HPDE6-E6E7 (cell line): ENCODE measurements at regions not wholly inside any gene's neighbourhood (a gene's known extent, or its start where the extent isn't known, plus 50 kb on each side); places are given as distances from the start of the nearest gene placed in this dataset.

Experiments used
- DNase-seq: peaks from one replicate; pipeline ENCODE4 v3.0.0; 2011; ENCODE audit warnings: missing footprints; ENCODE audit errors: extremely low spot score

DNA sequence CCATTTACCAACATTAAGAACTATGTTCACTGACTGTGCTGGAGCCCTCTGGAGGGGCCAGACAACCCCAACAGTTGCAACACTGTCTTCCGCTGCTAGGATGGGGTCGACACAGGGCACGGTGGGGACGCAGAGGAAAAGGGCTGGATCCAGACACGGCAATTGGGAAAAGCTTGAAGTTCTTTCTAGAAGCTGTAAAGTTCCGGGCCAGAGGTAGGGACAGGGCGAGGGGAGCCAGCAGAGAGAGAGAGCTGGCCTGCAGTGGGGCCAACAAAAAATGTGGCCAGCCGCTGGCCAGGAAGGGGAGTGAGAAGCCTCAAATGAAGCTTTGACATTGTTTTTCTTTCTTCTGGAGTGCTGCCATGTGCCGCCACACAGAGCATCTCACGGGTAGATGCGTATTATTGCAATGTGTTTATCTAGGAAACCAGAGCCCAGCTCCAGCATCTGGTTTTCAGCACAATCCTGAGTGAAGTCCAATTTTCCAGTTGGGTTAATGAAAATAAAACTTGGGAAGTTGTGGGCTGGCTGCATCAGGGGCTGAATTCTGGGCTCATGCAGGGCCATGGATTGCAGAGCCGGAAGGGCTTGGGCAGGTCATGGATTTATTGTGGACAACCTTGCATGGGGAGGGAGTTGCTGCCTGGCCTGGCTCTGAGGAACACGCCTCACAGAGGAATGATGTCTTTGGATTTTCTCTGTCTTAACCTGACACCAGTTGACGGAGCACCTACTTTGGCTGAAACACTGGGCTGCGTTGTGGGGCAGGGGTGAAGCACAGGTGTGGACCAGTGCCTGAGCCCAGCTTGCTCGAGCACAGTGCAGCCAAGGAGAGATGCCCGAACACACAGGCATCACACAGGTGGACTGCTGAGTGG lies 67.6 kb upstream of the AMPD3 start:
- DNase-seq, result no peak

DNA sequence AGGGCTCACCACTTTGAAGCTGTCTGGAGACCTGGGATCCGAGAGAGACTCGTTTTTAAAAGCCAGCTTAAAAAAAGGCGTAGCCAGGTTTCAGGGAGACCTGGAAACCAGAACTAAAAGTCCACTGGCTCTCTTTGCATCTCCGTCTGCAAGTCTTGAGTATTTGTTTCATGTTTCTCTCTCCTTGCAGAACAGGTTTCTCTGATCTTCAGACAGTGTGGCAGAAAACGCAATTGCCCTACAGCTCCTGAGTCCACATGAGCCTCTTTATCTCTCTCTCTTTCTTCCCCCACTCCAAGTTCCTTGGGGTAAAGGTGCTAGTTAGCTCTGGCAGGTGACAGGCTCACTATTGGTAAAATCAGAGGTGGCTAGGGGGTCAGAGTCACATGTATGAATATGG lies 67.0 kb upstream of the AMPD3 start:
- DNase-seq, result no peak

DNA sequence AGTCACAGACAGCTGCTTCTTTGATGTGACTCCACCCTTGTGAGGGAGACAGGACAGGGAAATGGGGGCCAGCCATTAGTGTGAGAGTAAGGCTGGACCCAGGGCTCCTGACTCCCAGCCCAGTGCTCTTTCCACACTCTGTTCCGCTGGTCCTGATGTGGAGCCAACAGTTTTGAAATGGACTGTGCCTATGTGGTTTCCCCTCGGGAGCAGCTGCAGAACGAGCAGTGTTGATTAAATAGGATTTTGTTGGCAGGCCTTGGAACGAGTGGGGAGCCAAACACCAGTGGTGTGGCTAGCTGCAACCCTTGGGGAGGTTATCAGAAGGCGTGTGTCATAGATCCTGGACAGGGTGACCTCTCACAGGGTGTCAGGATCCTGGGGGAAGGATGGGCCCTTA lies 66.5 kb upstream of the AMPD3 start:
- no peak for DNase-seq

DNA sequence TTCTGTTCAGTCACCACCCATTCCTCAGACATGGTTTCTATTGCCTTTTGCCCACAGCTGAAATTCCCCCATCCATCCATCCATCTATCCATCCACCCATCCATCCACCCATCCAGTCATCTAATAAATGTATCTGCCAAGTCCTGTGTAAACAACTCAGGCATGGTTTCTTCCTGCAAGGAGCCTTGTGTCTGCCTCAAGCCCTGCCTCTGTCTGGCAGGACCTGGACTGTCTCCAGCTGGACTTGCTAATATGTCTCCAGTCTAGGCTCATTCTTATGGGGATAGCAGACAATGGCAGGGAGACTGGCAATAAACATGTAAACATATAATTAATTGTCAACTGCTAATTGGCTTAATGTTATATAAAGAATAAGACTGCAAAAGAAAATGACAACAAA lies 64.7 kb upstream of the AMPD3 start:
- DNase-seq, result no peak

DNA sequence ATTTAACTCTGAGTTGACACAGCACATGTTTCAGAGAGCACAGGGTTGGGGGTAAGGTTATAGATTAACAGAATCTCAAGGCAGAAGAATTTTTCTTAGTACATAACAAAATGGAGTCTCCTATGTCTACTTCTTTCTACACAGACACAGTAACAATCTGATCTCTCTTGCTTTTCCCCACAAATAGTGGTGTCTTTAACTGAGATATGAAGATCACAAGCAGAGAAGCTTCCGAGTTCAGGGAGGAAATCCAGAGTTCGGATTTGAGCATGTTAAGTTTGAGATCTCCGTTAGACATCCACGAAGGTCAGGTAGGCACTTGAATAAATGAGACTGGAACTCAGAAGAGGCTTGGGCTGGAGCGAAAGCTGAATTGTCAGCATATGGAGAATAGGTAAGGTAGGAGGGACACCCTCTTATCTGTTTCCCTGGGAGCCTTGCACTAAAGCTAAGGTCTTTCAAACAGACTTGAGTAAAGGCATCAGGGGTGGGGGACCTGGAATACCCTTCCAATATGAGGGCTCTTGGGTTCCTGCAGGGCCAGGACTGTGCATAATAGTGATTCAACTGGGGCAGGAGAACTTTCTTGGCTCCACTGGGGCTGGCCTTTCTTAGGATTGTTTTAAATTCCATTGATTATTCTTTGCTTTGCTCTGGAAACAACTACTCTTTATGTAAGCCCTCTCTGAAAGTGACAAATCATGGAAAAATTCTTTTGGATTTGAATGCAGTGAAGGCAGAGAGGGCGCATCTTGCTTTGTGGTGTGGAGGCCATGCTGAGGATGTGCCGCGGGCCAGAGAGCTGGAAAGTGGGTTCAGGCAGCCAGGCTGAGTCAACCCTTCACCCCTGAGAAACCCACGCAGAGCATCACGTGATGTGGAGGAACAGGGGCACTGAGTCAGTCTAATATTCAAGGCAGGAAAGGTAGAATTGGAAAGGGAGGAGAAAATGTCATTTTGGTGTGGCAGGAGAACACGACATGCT lies 62.7 kb upstream of the AMPD3 start:
- no peak for DNase-seq

DNA sequence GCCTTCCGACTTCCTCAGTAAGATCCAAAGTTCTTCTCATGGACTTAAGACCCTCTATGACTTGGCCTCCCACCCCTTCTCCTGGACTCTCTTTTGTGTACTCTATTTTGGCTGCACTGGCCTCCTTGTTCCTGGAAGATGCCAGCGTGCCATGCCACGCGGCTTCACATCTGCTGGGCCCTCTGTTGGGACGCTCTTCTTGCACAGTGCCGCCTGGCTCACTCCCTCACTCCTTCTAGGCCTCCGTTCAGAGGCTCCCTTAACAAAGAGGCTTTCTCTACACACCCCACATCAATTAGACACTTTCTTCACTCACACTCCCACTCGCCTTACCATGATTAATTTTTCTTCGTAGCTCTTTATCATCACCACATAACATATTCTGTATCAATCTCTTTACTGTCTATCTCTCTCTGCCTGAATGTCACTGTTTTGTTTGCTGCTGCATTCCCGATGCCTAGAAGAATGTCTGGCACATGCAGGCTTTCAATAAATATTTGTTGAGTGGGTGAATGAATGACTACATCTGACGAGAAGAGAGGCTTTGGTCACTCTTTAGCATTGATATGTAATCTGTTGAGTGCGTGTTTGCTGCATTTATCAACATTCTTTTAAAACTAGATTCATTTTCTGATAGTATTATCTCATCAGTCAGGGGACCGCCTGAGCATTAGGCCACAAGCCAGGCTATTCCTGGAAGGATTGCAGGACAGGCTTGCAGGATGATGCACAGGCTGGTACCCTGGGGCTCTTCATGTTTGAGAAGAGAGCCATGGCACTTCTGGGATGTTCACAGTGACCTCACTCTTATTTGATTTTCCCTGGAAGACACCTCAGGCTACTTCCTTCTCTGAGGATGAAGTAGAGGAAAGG lies 60.6 kb upstream of the AMPD3 start:
- no peak for DNase-seq

DNA sequence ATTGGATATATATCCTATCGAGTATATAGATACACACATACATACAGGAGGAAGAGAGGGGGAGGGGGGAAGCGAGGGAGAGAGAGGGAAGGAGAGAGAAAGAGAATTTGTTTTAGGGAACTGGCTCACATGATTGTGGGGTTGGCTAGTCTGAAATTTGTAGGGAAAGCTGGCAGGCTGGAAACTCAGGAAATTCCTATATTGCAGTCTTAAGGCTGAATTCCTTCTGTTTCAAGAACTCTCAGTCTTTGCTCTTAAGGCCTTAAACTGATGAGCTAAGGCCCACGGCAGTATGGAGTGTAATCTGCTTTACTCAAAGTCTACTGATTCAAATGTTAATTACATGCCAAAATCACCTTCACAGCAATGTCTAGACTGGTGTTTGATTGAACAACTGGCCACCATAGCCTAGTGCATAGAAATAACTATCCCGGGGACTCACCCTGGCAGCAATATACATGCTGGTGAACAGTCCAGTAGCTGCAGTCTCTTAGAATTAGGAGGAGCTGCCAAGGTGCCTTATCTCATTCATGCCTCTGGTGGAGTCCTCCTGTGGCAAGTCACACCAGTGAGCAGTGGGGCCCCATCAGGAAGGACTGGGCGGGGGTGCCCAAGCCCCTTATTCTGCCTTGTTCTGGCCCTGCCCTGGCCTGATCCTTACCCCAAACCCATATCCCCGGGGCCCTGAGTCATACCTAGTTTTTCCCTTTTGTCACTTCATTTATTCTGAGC lies 59.7 kb upstream of the AMPD3 start:
- no peak for DNase-seq

DNA sequence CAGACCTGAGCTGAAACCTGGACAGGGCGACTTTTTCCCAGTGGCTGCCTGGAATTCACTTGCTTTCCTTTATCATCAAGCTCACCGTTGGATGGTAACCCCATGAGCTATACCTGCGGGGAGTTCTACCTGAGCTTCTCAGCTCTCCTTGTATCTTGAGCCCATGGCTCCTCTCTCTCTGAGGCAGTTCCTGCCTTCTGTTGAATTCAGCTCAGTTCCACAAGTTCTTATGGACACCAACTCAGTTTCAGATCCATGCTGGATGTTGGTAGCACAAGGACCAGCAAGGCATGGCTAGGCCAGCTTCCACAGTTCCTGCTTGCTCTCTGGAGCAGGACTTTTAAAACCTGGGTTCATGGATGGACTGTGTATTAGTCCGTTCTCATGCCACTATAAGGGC lies 58.3 kb upstream of the AMPD3 start:
- no peak for DNase-seq

DNA sequence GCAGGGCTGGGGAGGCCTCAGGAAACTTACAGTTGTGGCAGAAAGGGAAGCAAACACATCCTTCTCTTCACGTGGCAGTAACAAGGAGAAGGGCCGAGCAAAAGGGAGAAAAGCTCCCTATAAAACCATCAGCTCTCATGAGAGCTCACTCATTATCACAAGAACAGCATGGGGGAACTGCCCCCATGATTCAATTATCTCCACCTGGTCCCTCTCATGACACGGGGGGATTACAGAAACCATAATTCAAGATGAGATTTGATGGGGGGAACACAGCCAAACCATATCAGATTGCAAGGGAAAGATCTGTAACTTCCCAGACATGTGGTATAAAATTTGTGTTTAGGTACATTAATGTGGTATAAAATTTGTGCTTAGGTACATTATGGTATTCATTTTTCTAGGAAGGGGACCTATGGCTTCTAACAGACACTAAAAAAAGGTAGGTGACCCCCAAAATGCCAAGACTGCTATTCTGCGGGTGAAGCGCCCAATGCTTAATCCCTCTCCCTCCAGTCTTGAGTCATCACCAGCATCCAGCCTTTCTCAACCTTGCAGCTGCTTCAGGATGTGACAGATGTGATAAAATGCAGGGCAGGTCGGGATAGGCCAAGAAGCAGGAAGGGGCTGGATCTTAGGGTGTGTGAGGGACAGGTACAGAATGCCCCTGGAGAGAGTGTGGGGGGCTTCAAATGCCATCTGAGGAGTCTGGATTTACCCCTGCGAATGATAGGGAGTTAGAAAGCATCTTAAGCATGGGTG lies 57.7 kb upstream of the AMPD3 start:
- no peak for DNase-seq

DNA sequence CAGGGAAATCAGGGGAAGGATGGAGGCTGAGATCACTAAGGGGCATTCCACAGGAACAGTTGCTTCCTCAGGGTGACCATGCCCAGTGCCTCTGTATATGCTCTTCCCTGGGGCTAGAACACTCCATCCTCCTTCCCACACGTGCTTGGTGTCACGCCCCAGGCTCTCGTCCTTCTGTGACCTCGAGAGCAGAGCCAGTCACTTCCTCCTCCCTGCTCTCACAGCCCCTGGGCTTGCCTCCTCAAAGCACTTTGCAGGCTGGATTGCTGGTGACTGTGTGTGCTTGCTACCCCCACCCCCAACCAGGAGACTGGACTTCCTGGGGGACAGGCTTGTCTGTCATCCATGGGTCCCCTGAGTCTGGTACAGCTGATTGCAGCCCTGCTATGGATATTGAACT lies 56.5 kb upstream of the AMPD3 start:
- DNase-seq, result no peak

DNA sequence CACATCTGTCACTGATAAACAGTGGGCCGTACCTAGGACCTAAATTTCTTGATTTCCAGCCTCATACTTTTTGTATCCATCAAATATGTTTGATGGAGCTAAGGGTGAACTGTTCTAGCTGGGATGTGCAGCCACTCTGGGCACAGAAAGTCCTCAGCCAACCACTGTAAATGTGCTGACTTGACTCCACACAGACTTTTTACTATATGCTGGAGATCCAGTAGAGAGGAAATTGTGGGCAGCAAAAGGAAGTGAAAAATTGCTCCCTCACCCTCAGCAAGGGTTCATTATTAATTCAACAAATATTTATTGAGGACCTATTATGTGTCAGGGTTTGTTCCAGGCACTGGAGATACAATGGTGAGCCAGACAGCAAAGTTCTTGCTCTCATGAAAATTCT lies 54.2 kb upstream of the AMPD3 start:
- DNase-seq, result no peak

DNA sequence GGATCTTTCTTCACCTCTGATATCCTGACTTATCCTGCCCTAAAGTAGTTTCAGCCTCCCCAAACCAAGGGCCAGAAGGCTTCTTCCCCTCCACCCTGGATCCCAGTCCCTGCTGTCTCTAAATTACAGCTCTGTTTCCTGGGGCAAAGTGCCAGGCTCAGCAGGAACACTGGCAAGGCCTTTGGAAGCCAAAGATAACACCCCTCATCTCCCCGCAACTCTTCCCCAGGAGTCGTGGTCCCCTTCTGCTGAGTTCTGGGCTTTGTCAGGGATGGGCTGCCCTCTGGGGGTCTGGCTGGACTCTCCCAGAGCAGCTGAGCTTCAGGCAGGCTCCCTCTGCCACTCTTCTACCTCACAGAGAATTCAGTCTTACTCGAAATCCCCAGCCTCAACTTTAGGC lies 53.8 kb upstream of the AMPD3 start:
- DNase-seq, result no peak

DNA sequence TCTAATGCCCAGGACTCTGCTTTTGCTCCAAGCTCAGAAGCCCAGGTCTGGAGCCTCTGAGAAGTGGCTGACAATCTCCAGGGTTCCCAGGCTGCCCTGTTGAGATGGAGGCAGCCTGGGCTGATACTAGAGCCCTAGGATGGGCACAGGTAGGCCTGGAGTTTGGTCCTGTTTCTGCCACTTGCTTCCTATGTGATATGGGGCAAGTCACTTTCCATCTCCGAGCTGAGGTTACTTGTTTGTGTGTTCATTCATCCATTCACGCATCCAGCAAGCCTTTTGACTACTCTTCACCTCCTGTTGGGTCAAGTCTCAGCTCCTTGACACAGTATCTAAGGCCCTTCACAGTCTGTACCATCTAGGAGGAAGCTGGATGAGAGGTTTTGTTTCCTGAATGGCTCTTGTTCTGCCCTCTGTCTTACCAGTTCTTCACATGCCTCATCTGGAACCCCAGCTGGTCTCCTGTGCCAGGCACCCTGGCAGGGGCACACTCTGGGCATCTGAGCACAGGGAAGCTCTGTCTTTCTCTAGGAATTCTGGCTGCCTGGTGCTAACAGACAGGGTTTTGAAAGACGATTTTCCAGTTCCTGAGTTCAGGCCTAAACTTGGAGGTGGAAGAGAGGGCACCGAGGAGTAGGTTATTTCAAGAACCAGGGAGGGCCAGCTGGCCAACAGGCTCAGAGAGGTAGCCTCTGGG lies 53.2 kb upstream of the AMPD3 start:
- DNase-seq, result no peak
